ENCODE measurements at regions not wholly inside any gene's neighbourhood (a gene's known extent, or its start where the extent isn't known, plus 50 kb on each side); places are given as distances from the start of the nearest gene placed in this dataset.
"Not testable (repeated sequence)": the region's sequence is repeated elsewhere in the genome, so short reads cannot be mapped to it uniquely, and the experiment has no call there.

GRCh38 chr12:63040526-63041220 is 105.7 kb upstream of the PPM1H start:
- no peak for DNase-seq (ENCODE audit: low read depth)

GRCh38 chr12:63038713-63039100 is 103.8 kb upstream of the PPM1H start:
- DNase-seq (ENCODE audit: low read depth), result no peak

GRCh38 chr12:63037746-63038712 is 103.1 kb upstream of the PPM1H start:
- no peak for DNase-seq (ENCODE audit: low read depth)

DNA sequence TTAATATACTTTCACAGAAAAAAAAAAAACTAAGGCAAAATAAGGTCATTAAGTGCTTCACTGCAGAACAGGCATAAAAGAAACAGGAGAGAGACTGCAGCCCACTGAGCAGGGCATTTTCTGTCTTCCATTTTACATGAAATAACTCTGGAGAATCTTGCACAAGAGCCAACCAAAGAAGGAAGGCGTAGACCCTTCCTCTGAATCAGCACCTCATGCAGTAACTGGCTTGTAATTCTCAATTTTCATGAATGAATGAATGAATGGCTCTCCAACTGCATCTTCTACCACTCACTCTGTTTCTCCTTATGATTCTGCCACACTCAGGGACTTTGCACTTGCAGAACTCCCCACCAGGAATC is 102.0 kb upstream of the PPM1H start:
- DNase-seq (ENCODE audit: low read depth), result no peak

DNA sequence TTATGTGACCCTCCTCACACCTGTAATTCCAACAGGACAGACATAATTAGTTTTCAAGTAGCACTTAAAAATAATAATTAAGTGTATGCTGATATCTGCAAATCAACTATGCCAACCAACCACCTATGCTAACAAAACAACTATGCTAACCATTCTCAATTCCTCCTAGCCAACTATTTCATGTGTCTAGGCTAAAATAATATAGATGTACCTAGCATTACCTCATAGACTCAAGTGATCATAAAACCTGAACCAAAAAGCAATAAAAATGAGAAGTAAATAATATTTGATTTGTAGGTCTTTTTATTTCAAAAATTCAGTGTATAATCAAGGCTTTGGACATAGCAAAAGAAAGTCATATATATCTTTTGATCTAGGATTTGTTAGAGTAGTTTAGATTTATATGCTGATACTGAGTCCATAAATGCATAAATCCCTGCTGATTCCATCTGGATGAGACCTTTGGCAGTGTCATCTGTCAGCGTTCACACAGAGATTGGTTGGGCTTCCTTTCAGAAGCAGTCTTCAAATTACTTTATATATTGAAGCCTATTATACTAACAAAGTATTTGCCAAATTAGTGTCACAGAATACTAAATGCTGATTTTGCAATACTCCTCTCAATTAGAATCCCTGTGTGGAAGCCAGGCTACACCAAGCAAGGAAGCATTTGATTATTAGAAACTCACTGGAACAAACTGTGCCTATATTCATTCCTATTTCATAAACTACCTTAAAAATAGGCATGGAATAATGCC is 101.4 kb upstream of the PPM1H start:
- DNase-seq (ENCODE audit: low read depth), result no peak

- no peak for DNase-seq (ENCODE audit: low read depth)
These were observed 99.7 kb upstream of the PPM1H start for GRCh38 chr12:63034601-63035000.

DNA sequence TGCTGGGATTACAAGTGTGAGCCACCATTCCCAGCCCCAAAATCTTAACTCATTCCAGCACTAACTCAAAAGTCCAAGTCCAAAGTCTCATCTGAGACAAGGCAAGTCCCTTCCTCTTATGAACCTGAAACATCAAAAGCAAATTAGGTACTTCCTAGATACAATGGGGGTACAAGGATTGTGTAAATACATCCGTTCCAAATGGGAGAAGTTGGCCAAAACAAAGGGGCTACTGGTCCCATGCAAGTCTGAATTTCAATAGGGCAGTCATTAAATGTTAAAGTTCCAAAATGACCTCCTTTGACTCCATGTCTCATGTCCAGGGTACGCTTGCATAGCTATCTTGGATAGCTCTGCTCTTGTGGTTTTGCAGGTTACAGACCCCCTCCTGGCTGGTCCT is 94.7 kb upstream of the PPM1H start:
- no peak for DNase-seq (ENCODE audit: low read depth)

GRCh38 chr12:63028951-63029350 is 94.0 kb upstream of the PPM1H start:
- no peak for DNase-seq (ENCODE audit: low read depth)

- DNase-seq (ENCODE audit: low read depth), result no peak
These were observed 90.2 kb upstream of the PPM1H start for GRCh38 chr12:63025116-63025515.

DNA sequence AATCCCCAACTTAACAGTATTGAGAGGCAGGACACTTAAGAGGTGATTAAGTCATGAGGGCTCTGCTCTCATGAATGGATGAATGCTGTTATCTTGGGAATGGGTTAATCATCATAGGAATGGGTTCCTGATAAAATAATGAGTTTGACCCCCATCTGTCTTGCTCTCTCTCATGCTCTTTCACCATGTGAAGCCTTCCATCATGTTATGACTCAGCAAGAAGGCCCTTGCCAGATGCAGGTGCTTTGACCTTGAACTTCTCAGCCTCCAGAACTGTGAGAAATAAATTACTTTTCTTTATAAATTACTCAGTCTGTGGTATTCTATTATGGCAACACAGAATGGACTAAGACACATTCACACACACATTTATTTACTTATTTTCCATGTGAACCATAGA is 89.0 kb upstream of the PPM1H start:
- no peak for DNase-seq (ENCODE audit: low read depth)

DNA sequence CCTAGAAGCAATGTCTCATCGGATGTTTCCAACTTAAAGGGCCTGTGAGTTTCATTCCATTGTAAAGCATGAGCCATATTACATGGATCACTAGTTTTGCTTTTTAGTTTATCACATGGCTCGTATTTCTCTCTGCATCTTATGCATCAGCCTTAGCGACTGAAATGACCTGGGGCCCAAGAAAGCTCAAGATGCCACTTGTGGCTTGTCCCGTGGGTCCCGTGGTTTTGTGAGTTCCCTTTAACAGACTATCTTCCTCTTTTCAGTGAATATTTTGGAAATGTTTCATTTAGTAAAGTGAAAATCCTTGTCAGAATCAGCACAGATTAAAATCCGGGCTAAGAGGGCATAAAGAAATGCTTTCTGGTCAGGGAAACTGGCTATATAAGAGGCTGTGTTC is 86.2 kb upstream of the PPM1H start:
- no peak for DNase-seq (ENCODE audit: low read depth)

DNA sequence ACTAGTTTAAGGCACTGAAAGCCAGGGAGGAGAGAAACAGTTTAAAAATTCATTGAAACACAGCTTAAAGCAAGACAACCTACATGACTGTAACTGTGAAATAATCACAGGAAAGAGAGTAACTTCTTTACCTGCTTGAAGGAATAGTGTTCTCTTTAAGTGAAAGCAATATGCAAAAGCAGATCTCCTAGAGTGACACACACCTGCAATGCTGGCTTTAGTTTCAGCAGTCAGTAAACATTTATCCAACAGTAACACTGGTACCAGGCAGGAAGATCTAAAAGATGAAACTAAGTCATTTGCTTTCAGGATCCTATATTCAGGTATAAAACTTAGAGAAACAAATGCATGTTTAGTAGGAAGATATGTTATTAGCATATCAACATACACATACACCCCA is 85.3 kb upstream of the PPM1H start:
- no peak for DNase-seq (ENCODE audit: low read depth)

DNA sequence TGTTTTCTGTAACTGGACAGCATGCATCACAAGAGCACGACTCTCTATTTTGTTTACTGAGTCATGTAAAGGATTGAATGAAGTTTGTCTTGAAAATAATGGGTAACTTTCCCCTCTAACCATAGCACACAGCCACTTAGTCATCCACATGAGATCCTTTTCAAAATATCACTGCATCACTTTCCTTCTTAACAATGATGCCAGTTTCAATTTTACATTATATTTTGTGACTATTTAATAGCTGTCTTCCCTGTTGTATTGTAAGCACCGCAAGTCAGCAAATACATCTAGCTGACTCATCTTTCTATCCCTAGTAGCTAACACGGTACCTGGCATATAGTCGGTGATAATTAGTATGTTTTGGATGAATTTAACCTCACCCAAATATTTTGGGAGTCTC is 83.3 kb upstream of the PPM1H start:
- DNase-seq (ENCODE audit: low read depth), result peak; percentile 2

- no peak for DNase-seq (ENCODE audit: low read depth)
These were observed 78.4 kb upstream of the PPM1H start for GRCh38 chr12:63013302-63013701.

- no peak for DNase-seq (ENCODE audit: low read depth)
These were observed 75.7 kb upstream of the PPM1H start for GRCh38 chr12:63010698-63011097.

- no peak for DNase-seq (ENCODE audit: low read depth)
These were observed 73.4 kb upstream of the PPM1H start for GRCh38 chr12:63008372-63008771.

DNA sequence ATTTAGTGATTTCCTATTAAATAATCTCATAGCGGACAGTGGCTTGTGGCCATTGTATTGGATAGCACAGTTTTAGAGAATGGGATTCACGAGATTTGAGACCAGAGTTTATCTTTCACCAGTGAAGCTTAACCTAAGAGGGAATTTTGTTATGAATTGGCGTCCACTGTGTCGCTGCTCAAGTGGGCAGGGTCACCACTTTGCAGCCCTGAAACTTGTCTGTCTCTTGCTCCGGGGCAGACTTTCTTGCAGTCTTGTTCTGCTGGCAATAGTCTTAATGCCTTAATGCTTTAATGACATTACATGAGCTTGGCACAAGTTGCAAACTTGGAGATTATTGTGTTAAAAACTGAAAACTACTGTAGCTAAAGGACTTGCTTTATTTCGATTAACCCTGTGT is 72.8 kb upstream of the PPM1H start:
- no peak for DNase-seq (ENCODE audit: low read depth)

- DNase-seq (ENCODE audit: low read depth), result no peak
These were observed 71.6 kb upstream of the PPM1H start for GRCh38 chr12:63006536-63006935.

GRCh38 chr12:63005382-63005781 is 70.4 kb upstream of the PPM1H start:
- DNase-seq (ENCODE audit: low read depth), result no peak

GRCh38 chr12:63003223-63003819 is 68.4 kb upstream of the PPM1H start:
- no peak for DNase-seq (ENCODE audit: low read depth)

- DNase-seq (ENCODE audit: low read depth), result not testable (repeated sequence)
These were observed 67.1 kb upstream of the PPM1H start for GRCh38 chr12:63002059-63002458.

GRCh38 chr12:62998454-62998853 is 63.5 kb upstream of the PPM1H start:
- DNase-seq (ENCODE audit: low read depth), result no peak
